GM19452 (cell line): ENCODE measurements at regions not wholly inside any gene's neighbourhood (a gene's known extent, or its start where the extent isn't known, plus 50 kb on each side); places are given as distances from the start of the nearest gene placed in this dataset.
A peak's percentile ranks its signal among the peaks of the same experiment; 100 is the strongest.

Source experiments
- ATAC-seq: cut with Tn5 transposase; IDR thresholded peaks from one replicate; pipeline ENCODE4 v1.9.1; 2021; ENCODE audit not compliant: unreplicated experiment

GRCh38 chrX:139126493-139126892, 404.0 kb upstream of the F9 start:
- peak; percentile 89 for ATAC-seq

GRCh38 chrX:139125916-139126315, 404.6 kb upstream of the F9 start:
- no peak for ATAC-seq

GRCh38 chrX:139121616-139122286, 408.8 kb upstream of the F9 start:
- no peak for ATAC-seq

- no peak for ATAC-seq
These were observed 409.2 kb upstream of the FGF13 start for GRCh38 chrX:139120760-139121159.

GRCh38 chrX:139113708-139114107, 402.2 kb upstream of the FGF13 start:
- no peak for ATAC-seq

- ATAC-seq: no peak
These were observed 400.9 kb upstream of the FGF13 start for GRCh38 chrX:139112432-139112831.

GRCh38 chrX:139106069-139106468, 394.6 kb upstream of the FGF13 start:
- no peak for ATAC-seq

- no peak for ATAC-seq
These were observed 383.4 kb upstream of the FGF13 start for GRCh38 chrX:139094671-139095592.

GRCh38 chrX:139093201-139093600, 381.7 kb upstream of the FGF13 start:
- ATAC-seq: no peak

- ATAC-seq: no peak
These were observed 380.4 kb upstream of the FGF13 start for GRCh38 chrX:139091878-139092277.

GRCh38 chrX:139091066-139091465, 379.5 kb upstream of the FGF13 start:
- no peak for ATAC-seq

- ATAC-seq: no peak
These were observed 374.7 kb upstream of the FGF13 start for GRCh38 chrX:139086246-139086645.

GRCh38 chrX:139085404-139085803, 373.9 kb upstream of the FGF13 start:
- ATAC-seq: no peak

GRCh38 chrX:139083191-139083590, 371.7 kb upstream of the FGF13 start:
- ATAC-seq: no peak

GRCh38 chrX:139081965-139082364, 370.4 kb upstream of the FGF13 start:
- ATAC-seq: no peak

GRCh38 chrX:139079789-139080188, 368.3 kb upstream of the FGF13 start:
- no peak for ATAC-seq

- no peak for ATAC-seq
These were observed 367.3 kb upstream of the FGF13 start for GRCh38 chrX:139078761-139079280.

- no peak for ATAC-seq
These were observed 366.8 kb upstream of the FGF13 start for GRCh38 chrX:139078342-139078741.

GRCh38 chrX:139077281-139078250, 366.0 kb upstream of the FGF13 start:
- ATAC-seq: no peak

GRCh38 chrX:139063364-139063763, 351.8 kb upstream of the FGF13 start:
- ATAC-seq: no peak
